SK-N-SH treated with all-trans-retinoic acid at 6 μM for 48 hours (cell line): ENCODE measurements at regions not wholly inside any gene's neighbourhood (a gene's known extent, or its start where the extent isn't known, plus 50 kb on each side); places are given as distances from the start of the nearest gene placed in this dataset.

Experiments used
- ATAC-seq: fragments of 200-7000 bp; cut with Tn5 transposase; 3 replicates; pipeline ENCODE4 v1.9.1; 2020; ENCODE audit warnings: mild to moderate bottlenecking, moderate library complexity
- ARNTL ChIP-seq: fragments of 450-650 bp; formaldehyde crosslinking; IDR thresholded peaks from 2 replicates; pipeline ENCODE4 v1.5.0; 2020; ENCODE audit warnings: low read depth, mild to moderate bottlenecking, moderate library complexity, borderline replicate concordance
- BACH2 ChIP-seq: fragments of 250-450 bp; sonication (Bioruptor Pico); IDR thresholded peaks from 2 replicates; pipeline ENCODE4 v1.9.0; 2021; ENCODE audit warnings: mild to moderate bottlenecking, borderline replicate concordance
- CSDC2 ChIP-seq: fragments of 250-450 bp; sonication (Bioruptor Pico); IDR thresholded peaks from 2 replicates; pipeline ENCODE4 v1.5.0; 2020; ENCODE audit warnings: mild to moderate bottlenecking, moderate library complexity
- ESRRG ChIP-seq: fragments of 250-450 bp; sonication (Bioruptor Pico); IDR thresholded peaks from 2 replicates; pipeline ENCODE4 v1.6.1; 2021; ENCODE audit warnings: mild to moderate bottlenecking
- GLIS3 ChIP-seq: fragments of 250-450 bp; sonication (Bioruptor Pico); IDR thresholded peaks from 2 replicates; pipeline ENCODE4 v1.5.0; 2020; ENCODE audit warnings: mild to moderate bottlenecking, moderate library complexity
- ISL1 ChIP-seq: fragments of 250-450 bp; sonication (Bioruptor Pico); IDR thresholded peaks from 2 replicates; pipeline ENCODE4 v2.1.2; 2022; ENCODE audit warnings: mild to moderate bottlenecking, moderate library complexity
- OSR1 ChIP-seq: fragments of 250-450 bp; sonication (Bioruptor Pico); IDR thresholded peaks from 2 replicates; pipeline ENCODE4 v1.8.0; 2022; ENCODE audit warnings: moderate library complexity, mild to moderate bottlenecking, inconsistent platforms
- PPARA ChIP-seq: fragments of 250-450 bp; sonication (Bioruptor Pico); IDR thresholded peaks from 2 replicates; pipeline ENCODE4 v1.5.0; 2020; ENCODE audit warnings: mild to moderate bottlenecking, borderline replicate concordance
- RARB ChIP-seq: fragments of 250-450 bp; sonication (Bioruptor Pico); IDR thresholded peaks from 2 replicates; pipeline ENCODE4 v1.8.0; 2021; ENCODE audit warnings: mild to moderate bottlenecking, moderate library complexity
- SNAI2 ChIP-seq: fragments of 250-450 bp; sonication (Bioruptor Pico); IDR thresholded peaks from 2 replicates; pipeline ENCODE4 v1.5.0; 2020; ENCODE audit warnings: mild to moderate bottlenecking, moderate library complexity
- TCF4 ChIP-seq: fragments of 250-450 bp; sonication (Bioruptor Pico); IDR thresholded peaks from 2 replicates; pipeline ENCODE4 v1.8.0; 2021; ENCODE audit warnings: mild to moderate bottlenecking, moderate library complexity, borderline replicate concordance
- ZFP3 ChIP-seq: fragments of 250-450 bp; sonication (Bioruptor Pico); IDR thresholded peaks from 2 replicates; pipeline ENCODE4 v1.5.0; 2020; ENCODE audit warnings: mild to moderate bottlenecking, moderate library complexity
- ZFP30 ChIP-seq: fragments of 450-650 bp; formaldehyde crosslinking; IDR thresholded peaks from 2 replicates; pipeline ENCODE4 v1.5.0; 2022; ENCODE audit warnings: mild to moderate bottlenecking, moderate library complexity
- ZNF565 ChIP-seq: fragments of 450-650 bp; formaldehyde crosslinking; conservative IDR thresholded peaks from 2 replicates; pipeline ENCODE4 v1.5.0; 2020; ENCODE audit warnings: low read depth, mild to moderate bottlenecking, moderate library complexity
- ZNF70 ChIP-seq: fragments of 450-650 bp; formaldehyde crosslinking; IDR thresholded peaks from 2 replicates; pipeline ENCODE4 v1.5.0; 2020; ENCODE audit warnings: mild to moderate bottlenecking, moderate library complexity
- ZNF8 ChIP-seq: fragments of 450-650 bp; formaldehyde crosslinking; IDR thresholded peaks from 2 replicates; pipeline ENCODE4 v1.5.0; 2020; ENCODE audit warnings: mild to moderate bottlenecking, moderate library complexity
- TF ChIP-seq, protein P1 (sequence below): fragments of 250-450 bp; sonication (Bioruptor Pico); IDR thresholded peaks from 2 replicates; pipeline ENCODE4 v1.5.0; 2020; ENCODE audit warnings: mild to moderate bottlenecking, moderate library complexity
- TF ChIP-seq, protein P2 (sequence below): fragments of 250-450 bp; sonication (Bioruptor Pico); IDR thresholded peaks from 2 replicates; pipeline ENCODE4 v1.5.1; 2021; ENCODE audit warnings: mild to moderate bottlenecking, moderate library complexity
- TF ChIP-seq, protein P3 (sequence below): fragments of 250-450 bp; sonication (Bioruptor Pico); IDR thresholded peaks from 2 replicates; pipeline ENCODE4 v1.5.1; 2020; ENCODE audit warnings: low read depth, mild to moderate bottlenecking, moderate library complexity
- TF ChIP-seq, protein P4 (sequence below): fragments of 250-450 bp; sonication (Bioruptor Pico); IDR thresholded peaks from 2 replicates; pipeline ENCODE4 v1.8.0; 2020; ENCODE audit warnings: mild to moderate bottlenecking, moderate library complexity, borderline replicate concordance
- TF ChIP-seq, protein P5 (sequence below): fragments of 250-450 bp; sonication (Bioruptor Pico); IDR thresholded peaks from 2 replicates; pipeline ENCODE4 v1.8.0; 2021; ENCODE audit warnings: low read depth, mild to moderate bottlenecking, moderate library complexity, borderline replicate concordance

DNA sequence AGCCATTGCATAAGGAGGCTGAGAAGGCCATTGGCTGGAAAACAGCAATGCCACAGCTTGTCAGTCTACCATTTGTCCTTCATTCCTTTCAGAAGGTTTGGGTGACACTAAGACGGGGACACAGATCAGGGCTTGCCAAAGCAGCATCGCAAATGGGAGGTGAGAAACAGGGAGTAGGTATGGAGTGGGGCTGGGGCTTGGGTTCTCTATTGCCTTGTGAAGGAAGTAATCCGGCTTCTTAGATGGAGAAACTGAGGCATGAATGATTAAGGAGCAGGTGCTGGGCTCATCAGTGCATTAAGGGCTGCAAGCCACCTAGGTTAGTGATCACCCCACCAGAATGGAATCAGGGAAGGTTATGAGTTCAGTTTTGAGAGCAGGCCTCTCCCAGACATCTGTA is 115.6 kb upstream of the NMNAT3 start:
- ATAC-seq: no peak
- TF ChIP-seq ISL1 (CRISPR knock-in tag) (no peak), ZNF8 (no peak), ZNF70 (no peak), ESRRG (CRISPR knock-in tag) (no peak), PPARA (CRISPR knock-in tag) (no peak), ZNF565 (CRISPR knock-in tag) (no peak)
- TF ChIP-seq, protein P1, sequence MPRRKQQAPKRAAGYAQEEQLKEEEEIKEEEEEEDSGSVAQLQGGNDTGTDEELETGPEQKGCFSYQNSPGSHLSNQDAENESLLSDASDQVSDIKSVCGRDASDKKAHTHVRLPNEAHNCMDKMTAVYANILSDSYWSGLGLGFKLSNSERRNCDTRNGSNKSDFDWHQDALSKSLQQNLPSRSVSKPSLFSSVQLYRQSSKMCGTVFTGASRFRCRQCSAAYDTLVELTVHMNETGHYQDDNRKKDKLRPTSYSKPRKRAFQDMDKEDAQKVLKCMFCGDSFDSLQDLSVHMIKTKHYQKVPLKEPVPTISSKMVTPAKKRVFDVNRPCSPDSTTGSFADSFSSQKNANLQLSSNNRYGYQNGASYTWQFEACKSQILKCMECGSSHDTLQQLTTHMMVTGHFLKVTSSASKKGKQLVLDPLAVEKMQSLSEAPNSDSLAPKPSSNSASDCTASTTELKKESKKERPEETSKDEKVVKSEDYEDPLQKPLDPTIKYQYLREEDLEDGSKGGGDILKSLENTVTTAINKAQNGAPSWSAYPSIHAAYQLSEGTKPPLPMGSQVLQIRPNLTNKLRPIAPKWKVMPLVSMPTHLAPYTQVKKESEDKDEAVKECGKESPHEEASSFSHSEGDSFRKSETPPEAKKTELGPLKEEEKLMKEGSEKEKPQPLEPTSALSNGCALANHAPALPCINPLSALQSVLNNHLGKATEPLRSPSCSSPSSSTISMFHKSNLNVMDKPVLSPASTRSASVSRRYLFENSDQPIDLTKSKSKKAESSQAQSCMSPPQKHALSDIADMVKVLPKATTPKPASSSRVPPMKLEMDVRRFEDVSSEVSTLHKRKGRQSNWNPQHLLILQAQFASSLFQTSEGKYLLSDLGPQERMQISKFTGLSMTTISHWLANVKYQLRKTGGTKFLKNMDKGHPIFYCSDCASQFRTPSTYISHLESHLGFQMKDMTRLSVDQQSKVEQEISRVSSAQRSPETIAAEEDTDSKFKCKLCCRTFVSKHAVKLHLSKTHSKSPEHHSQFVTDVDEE (CRISPR knock-in tag): no peak

DNA sequence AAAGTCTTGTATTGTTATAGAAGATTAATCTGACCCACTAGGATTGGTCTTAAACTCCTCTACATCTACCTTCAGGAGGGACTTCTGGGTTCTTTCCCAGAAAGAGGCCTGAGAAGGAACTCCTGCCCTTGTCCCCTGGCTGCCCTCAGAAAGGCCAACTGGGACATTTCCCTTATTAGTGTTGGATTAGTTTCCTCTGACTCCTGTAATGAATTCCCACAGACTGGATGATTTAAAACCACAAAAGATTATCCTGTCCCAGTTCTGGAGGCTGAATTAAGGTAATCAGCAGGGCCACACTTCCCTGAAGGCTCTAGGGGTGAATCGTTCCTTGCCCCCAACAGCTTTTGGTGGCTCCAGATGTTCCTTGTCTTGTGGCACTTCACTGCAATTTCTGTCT is 102.8 kb upstream of the NMNAT3 start:
- ATAC-seq: no peak
- TF ChIP-seq ZNF8: no peak
- TF ChIP-seq ZFP3 (CRISPR knock-in tag): no peak

DNA sequence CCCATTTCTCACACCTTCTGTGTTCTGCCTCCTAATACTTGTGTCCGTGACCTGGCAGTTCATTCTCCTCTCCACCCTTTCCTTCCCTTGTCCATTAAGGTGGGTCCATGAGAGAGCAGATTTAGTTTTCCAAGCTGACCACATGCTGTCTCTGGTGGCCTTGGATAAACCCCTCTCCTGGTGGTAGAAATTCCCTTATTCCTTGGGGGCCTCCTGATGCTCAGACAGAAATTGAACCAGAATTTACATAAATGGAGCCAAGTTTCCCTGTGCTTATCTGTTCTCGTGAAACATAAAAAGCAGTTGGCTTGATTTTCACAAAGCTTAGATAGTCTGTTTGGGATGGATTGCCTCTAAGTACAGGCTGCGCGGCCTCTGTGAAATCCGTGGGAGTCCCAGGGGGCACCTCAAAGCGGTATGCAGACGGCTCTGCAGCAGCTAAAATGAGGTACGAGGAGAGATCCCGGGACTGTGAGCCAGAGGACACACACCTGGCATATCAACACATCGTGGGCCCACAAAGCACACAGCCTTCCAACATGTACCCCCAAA is 101.0 kb upstream of the NMNAT3 start:
- no peak for TF ChIP-seq ZNF70
- no peak for TF ChIP-seq ZFP3 (CRISPR knock-in tag)
- TF ChIP-seq PPARA (CRISPR knock-in tag): no peak
- ATAC-seq: no peak

DNA sequence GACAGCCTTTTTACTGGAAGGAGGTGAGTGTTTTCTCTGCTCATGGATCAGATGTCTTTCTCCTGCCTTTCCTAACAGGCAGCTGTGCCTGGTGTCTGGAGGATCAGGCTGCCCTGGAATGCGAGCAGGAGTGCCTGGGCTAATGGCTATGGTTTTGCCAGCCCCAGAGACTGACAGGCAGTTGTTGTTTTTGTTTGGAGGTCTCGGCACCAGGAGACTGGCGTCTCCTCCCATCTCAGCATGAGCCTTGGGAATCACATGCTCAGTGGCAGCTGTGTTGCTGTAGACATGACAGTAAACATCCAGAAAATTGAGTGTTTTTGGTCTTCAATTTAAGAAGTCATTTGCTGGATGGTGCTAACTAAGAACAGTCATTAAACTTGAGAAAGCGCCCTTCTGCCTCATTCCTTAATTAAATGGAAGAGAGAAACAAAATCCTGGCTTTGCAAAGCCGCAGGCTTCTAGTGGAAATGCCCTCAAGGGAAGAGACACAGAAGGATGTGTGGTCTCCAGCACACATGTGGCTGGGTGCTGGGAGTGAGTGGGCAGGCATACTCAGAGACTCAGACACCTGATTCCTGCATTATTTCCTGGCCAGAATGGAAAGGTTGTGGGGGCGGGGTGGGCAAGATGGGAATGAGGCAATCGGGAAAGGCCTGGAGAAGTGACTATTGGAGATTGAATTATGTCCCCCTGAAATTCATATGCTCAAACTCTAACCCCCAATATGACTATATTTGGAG is 97.0 kb upstream of the NMNAT3 start:
- no peak for ATAC-seq
- TF ChIP-seq, protein P2, sequence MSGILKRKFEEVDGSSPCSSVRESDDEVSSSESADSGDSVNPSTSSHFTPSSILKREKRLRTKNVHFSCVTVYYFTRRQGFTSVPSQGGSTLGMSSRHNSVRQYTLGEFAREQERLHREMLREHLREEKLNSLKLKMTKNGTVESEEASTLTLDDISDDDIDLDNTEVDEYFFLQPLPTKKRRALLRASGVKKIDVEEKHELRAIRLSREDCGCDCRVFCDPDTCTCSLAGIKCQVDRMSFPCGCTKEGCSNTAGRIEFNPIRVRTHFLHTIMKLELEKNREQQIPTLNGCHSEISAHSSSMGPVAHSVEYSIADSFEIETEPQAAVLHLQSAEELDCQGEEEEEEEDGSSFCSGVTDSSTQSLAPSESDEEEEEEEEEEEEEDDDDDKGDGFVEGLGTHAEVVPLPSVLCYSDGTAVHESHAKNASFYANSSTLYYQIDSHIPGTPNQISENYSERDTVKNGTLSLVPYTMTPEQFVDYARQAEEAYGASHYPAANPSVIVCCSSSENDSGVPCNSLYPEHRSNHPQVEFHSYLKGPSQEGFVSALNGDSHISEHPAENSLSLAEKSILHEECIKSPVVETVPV (CRISPR knock-in tag): no peak
- TF ChIP-seq ESRRG (CRISPR knock-in tag) (no peak), RARB (CRISPR knock-in tag) (no peak), SNAI2 (CRISPR knock-in tag) (no peak), PPARA (CRISPR knock-in tag) (no peak), GLIS3 (CRISPR knock-in tag) (no peak), ZNF8 (no peak), ISL1 (CRISPR knock-in tag) (no peak), ZNF565 (CRISPR knock-in tag) (no peak), ZNF70 (no peak), TCF4 (CRISPR knock-in tag) (no peak), OSR1 (CRISPR knock-in tag) (no peak), ZFP30 (no peak), CSDC2 (no peak), ARNTL (CRISPR knock-in tag) (no peak), BACH2 (CRISPR knock-in tag) (no peak)
- TF ChIP-seq, protein P3, sequence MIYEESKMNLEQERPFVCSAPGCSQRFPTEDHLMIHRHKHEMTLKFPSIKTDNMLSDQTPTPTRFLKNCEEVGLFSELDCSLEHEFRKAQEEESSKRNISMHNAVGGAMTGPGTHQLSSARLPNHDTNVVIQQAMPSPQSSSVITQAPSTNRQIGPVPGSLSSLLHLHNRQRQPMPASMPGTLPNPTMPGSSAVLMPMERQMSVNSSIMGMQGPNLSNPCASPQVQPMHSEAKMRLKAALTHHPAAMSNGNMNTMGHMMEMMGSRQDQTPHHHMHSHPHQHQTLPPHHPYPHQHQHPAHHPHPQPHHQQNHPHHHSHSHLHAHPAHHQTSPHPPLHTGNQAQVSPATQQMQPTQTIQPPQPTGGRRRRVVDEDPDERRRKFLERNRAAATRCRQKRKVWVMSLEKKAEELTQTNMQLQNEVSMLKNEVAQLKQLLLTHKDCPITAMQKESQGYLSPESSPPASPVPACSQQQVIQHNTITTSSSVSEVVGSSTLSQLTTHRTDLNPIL: no peak
- TF ChIP-seq, protein P1 (CRISPR knock-in tag): no peak
- TF ChIP-seq, protein P4, sequence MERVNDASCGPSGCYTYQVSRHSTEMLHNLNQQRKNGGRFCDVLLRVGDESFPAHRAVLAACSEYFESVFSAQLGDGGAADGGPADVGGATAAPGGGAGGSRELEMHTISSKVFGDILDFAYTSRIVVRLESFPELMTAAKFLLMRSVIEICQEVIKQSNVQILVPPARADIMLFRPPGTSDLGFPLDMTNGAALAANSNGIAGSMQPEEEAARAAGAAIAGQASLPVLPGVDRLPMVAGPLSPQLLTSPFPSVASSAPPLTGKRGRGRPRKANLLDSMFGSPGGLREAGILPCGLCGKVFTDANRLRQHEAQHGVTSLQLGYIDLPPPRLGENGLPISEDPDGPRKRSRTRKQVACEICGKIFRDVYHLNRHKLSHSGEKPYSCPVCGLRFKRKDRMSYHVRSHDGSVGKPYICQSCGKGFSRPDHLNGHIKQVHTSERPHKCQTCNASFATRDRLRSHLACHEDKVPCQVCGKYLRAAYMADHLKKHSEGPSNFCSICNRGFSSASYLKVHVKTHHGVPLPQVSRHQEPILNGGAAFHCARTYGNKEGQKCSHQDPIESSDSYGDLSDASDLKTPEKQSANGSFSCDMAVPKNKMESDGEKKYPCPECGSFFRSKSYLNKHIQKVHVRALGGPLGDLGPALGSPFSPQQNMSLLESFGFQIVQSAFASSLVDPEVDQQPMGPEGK (CRISPR knock-in tag): no peak
- TF ChIP-seq, protein P5, sequence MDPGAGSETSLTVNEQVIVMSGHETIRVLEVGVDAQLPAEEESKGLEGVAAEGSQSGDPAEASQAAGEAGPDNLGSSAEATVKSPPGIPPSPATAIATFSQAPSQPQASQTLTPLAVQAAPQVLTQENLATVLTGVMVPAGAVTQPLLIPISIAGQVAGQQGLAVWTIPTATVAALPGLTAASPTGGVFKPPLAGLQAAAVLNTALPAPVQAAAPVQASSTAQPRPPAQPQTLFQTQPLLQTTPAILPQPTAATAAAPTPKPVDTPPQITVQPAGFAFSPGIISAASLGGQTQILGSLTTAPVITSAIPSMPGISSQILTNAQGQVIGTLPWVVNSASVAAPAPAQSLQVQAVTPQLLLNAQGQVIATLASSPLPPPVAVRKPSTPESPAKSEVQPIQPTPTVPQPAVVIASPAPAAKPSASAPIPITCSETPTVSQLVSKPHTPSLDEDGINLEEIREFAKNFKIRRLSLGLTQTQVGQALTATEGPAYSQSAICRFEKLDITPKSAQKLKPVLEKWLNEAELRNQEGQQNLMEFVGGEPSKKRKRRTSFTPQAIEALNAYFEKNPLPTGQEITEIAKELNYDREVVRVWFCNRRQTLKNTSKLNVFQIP (CRISPR knock-in tag): no peak
- TF ChIP-seq, all 23 proteins: peak for 0
